ENCODE measurements at regions not wholly inside any gene's neighbourhood (a gene's known extent, or its start where the extent isn't known, plus 50 kb on each side); places are given as distances from the start of the nearest gene placed in this dataset.
A peak's percentile ranks its signal among the peaks of the same experiment; 100 is the strongest.

DNA sequence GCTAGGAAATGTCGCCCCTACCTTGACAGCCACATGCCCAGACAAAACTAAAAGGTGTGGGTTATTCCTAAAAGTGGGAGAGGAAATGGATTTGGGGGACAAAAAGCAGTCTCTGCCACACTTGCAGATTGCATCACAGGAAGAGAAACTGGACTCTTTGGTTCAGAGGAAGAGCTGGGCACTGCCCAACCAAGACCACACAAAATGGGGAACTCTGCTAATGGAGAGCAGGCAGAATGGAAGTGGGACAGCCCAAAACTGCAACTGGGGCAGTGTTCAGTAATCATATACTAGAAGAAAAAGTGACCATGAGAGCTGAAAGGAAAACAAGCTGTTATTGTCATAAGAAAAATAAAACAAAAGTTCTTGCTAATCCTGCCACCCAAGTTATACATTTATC lies 138.9 kb upstream of the FRMD4B start:
- TF ChIP-seq, protein P1, sequence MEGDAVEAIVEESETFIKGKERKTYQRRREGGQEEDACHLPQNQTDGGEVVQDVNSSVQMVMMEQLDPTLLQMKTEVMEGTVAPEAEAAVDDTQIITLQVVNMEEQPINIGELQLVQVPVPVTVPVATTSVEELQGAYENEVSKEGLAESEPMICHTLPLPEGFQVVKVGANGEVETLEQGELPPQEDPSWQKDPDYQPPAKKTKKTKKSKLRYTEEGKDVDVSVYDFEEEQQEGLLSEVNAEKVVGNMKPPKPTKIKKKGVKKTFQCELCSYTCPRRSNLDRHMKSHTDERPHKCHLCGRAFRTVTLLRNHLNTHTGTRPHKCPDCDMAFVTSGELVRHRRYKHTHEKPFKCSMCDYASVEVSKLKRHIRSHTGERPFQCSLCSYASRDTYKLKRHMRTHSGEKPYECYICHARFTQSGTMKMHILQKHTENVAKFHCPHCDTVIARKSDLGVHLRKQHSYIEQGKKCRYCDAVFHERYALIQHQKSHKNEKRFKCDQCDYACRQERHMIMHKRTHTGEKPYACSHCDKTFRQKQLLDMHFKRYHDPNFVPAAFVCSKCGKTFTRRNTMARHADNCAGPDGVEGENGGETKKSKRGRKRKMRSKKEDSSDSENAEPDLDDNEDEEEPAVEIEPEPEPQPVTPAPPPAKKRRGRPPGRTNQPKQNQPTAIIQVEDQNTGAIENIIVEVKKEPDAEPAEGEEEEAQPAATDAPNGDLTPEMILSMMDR (IDR thresholded peaks at IDR 0.05): no peak
- ATAC-seq (ENCODE audit: low FRiP score): no peak
- DNase-seq (ENCODE audit: low spot score): no peak

DNA sequence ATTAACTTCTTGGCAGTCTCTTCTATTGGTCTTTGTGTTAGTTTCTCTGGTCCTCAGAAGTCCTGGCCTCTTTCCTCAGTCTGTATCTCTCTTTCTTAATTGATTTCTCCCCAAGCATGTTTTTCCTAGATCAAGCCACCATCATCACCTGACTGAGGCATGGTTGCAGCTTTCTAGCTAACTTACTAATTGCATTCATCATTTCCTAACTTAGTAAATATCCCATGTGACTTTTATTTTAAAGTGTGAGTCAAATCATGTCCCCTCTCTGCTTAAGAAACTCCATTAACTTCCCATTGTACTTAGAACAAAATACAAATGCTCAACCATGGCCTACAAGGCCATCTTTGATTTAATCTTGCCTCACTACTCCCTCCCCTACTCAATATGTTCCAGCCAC lies 135.4 kb upstream of the FRMD4B start:
- DNase-seq (ENCODE audit: low spot score) (no peak), ATAC-seq (ENCODE audit: low FRiP score) (no peak)
- TF ChIP-seq, protein P1 (IDR thresholded peaks at IDR 0.05): no peak

GRCh38 chr3:69511361-69511760 lies 125.5 kb upstream of the FRMD4B start:
- TF ChIP-seq, protein P1 (IDR thresholded peaks at IDR 0.05): no peak
- no peak for DNase-seq (ENCODE audit: low spot score)
- no peak for ATAC-seq (ENCODE audit: low FRiP score)

DNA sequence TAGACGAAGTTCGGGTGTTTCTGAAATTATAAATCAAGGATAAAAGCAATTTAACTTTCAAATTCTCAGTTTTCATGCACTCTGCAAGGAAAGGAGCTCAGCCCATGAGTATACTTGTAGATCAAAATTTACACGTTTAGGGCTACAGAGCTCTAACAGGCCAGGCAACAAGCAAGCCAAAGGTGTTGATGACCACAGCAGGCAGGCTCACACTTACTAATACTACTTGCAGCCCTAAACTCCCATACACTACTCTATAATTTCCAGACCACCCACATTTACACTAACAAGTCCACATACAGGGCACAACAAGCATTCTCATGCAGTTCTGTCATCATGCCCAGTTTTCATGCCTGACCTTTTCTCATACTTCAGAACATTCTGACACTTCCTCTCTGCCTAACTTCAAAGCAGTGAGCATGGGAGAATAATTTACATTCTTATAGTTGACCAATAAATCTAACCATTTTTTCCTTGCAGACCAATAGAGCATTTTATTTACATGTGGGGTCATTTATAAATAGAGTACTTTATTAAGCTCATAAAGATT lies 124.7 kb upstream of the FRMD4B start:
- TF ChIP-seq, protein P1 (IDR thresholded peaks at IDR 0.05): no peak
- ATAC-seq (ENCODE audit: low FRiP score) (peak; percentile 48), DNase-seq (ENCODE audit: low spot score) (no peak)

- no peak for ATAC-seq (ENCODE audit: low FRiP score)
- TF ChIP-seq, protein P1 (IDR thresholded peaks at IDR 0.05): no peak
- DNase-seq (ENCODE audit: low spot score): no peak
Observed at GRCh38 chr3:69509288-69509687, 123.4 kb upstream of the FRMD4B start.

DNA sequence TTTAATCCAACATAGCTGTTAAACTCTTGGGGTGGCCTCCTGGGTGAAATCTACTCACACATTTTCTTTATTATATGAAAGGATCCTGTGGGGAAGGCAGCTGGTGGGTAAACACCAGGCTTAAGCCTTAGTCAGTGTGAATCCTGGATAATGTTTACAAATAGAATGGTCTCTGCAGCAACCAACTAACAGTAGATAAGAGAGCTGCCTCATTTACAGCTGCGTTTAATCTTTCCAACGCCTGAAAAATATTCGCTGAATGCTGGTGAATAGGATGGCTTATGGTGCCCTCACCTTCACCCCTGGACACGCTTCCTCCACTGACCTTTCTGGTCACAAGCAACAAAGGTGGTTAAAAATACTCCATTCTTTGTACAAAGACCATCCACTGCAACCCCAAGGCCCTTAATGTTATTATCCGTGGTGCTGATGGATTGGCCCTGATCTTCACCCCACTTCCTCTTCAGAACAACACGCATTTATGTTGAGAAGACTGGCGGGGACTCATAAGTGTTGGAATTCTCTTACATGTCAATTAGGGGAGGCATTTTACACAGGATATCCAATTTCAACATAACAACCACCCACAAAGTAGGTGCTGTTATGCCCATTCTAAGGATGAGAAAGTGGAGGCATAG lies 120.0 kb upstream of the FRMD4B start:
- ATAC-seq (ENCODE audit: low FRiP score) (peak; percentile 48), DNase-seq (ENCODE audit: low spot score) (no peak)
- TF ChIP-seq, protein P1 (IDR thresholded peaks at IDR 0.05): no peak

GRCh38 chr3:69504232-69504631 lies 118.3 kb upstream of the FRMD4B start:
- DNase-seq (ENCODE audit: low spot score) (no peak), ATAC-seq (ENCODE audit: low FRiP score) (no peak)
- TF ChIP-seq, protein P1 (IDR thresholded peaks at IDR 0.05): no peak

All from omental fat pad (tissue), 3 donors.